ENCODE measurements at regions not wholly inside any gene's neighbourhood (a gene's known extent, or its start where the extent isn't known, plus 50 kb on each side); places are given as distances from the start of the nearest gene placed in this dataset.

GRCh38 chr9:79912318-79913070, 340.7 kb downstream of the TLE4 start:
- TF ChIP-seq CTCF (conservative IDR thresholded peaks at IDR 0.05) (no peak), ZFX (IDR thresholded peaks at IDR 0.05) (no peak)

Data from C4-2B (cell line).